ENCODE measurements at regions not wholly inside any gene's neighbourhood (a gene's known extent, or its start where the extent isn't known, plus 50 kb on each side); places are given as distances from the start of the nearest gene placed in this dataset.

DNA sequence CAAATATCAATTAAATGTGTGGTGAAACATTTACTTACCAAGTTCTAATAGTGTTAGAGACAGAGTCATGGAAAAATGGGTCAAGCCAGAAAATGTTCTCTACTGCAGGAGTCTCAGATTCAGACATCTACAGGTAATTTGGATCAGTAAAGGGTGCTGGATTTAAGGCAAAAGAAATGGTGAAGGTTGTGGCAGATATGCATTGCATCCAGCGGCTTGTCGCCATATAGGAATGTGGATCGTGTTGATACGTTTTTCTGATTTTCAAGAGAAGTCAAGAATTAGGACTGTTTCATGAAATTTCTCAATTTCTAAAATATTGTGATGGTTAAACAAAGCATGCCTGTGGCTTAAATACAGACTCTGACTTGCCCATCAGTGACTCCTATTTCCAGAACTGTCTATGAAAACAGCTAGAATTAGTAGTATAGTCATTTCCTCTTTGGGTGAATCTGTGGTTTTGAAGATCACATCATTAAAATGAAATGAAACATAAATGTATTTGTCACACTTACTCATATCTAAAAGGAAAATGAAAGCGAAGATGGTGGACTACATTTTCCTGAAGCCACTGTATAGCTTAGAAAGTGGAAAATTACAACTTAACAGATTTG lies 110.1 kb upstream of the VEGFC start:
- no peak for DNase-seq (ENCODE audit: low spot score)

DNA sequence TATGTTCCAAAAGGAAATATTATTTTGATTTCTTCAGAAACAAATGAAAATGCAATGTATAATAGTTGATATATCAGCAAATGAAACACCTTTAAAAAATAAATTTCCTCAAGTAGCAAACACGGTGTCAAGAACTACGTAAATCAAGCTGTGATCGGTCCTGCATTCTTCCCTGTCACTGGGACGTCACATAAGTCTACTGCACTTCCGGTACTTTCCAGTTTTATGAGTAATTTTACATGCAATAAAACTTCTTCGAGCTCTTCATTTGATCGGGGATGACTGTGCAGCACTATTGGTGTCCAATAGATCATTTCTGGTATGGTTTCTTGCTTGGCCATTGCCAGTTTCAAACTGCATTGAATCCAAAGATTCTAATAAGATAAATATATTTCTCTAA lies 114.0 kb upstream of the VEGFC start:
- no peak for DNase-seq (ENCODE audit: low spot score)

DNA sequence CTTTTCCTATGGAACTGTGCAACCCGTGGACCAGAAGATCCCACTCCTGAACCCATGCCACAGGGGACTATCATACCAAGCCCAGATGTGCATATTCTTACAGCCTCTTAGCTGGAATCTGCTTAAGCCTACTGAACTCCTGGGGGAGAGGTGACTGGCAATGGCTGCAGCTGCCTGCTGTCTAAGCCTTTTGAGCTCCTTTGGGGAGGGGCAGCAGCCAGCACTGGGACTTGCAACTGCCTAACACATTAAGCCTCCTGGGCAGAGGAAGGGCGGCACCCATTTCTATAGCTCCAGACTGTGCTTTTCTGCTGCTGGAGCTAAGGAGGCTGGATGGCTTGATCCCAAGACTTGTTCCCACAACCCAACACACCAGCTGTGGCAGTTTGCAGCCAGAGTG lies 117.9 kb upstream of the VEGFC start:
- DNase-seq (ENCODE audit: low spot score), result no peak

DNA sequence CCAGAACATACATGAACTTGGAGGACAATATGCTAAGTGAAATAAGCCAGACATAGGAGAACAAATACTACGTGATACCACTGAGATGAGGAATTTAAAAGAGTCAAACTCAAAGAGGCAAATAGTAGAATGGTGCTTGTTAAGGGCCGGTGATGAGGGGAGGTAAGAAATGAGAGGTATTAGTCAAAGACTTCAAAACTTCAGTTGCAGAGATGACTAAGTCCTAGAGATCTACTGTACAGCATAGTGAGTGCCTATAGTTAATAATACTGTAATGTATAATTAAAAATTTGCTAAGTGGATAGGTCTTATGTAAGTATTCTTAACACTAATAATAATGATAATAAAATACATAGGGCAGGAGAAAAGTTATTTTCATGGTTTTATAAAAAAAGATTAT lies 126.9 kb upstream of the VEGFC start:
- no peak for DNase-seq (ENCODE audit: low spot score)

DNA sequence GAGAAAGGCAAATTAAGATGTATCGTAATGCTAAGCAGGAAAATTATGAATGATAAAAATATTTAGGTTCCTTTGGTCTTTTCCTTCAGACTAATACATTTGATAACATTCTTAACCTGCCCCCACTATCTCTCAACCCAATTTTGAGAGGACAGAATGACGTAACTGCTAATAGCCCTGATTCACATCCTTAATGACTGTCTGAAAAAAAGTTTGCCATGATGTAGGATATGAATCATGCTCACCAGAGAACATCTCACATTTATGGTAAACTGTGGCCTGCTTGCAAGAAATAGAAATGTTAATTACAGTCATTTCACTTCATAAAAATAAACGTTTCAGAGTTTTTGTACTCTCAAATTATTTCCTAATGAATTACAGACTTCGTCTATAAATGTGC lies 128.0 kb upstream of the VEGFC start:
- DNase-seq (ENCODE audit: low spot score), result no peak

DNA sequence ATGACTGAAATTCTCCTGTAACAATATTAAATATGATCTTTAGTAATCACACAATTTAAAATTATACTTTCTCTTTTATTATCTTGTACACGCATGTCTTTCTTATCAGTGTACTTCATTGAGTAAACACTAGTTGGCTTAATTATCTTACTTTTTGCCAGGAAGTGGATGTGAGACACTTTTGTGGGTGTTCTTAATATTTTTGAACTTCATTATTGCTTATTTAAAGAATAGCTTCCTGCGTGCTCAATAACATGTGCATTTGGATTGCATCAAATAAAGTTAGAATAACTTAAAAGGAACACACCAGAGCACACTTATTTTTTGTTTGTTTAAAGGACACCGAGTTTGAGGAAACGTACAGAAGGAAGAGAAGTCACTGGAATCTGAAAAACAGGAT lies 128.5 kb upstream of the VEGFC start:
- no peak for DNase-seq (ENCODE audit: low spot score)

DNA sequence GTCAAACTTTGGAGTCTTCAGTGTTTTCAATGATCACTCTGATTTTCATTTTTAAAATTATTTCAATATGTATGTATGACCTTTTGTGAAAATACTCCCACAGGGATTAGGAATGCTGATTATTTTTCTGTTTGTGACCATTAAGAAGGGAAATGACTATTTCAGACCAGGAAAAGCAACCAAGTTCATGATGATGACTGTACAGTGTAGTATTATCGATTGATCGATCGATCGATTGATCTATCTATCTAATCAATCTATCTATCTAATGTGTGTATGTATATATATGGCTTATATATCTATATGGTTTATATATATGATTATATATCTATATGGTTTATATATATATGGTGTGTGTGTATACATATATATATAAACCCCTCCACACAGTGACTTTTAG lies 131.5 kb upstream of the VEGFC start:
- no peak for DNase-seq (ENCODE audit: low spot score)

DNA sequence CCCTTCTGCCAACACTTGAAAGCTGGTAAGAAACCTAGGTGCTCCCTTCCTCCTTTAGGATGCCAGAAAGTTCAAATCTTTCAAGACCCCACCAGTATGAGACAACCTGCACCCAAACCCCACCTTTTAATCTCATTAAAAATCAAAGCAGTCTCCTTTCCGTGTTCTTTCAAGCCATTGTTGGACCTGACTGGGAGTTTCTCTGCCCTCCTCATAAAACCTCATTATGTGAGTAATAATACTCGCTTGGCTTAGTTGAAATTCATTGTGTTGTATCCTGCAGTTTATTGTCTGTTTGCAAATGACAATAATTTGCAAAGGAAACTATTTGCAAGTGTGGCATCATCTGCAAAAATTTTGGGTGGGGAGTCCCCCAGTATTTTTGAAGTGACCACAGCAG lies 133.2 kb upstream of the VEGFC start:
- no peak for DNase-seq (ENCODE audit: low spot score)

DNA sequence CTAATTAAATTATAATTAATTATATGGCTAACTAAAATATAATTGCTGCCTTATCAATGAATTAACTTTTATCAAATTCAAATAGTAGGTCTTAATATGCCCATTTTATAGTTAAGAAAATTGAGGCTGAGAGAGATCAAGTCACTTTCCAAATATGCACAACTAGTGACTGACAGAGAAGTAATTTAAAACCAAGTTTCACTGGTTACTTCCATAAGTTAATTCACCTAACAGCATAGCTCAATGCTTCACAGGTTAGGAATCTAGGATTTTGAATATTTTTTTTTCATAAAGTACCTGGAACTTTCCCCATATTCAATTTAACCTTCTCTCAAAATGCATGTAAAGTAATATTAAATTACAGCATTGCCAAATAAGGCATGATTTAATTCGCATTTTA lies 134.4 kb upstream of the VEGFC start:
- no peak for DNase-seq (ENCODE audit: low spot score)

DNA sequence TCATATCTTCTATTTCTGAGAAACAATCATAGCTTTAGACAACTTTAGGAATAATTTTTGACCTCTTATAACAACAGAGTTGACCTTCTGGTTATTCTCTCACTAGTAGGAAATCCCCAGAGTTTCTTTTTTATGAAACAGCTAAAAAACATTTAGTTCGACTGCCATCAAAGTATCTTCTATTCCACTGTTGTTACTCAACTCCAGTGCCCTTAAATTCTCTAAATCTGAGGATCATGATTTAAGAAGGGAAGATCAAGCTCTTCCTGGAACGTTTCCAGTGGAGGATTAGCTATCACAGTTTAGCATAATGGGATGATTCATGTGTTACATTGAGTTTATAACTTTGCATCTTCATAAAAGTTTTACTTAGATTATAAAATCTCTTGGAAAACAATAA lies 134.9 kb upstream of the VEGFC start:
- peak; percentile 69 for DNase-seq (ENCODE audit: low spot score)

DNA sequence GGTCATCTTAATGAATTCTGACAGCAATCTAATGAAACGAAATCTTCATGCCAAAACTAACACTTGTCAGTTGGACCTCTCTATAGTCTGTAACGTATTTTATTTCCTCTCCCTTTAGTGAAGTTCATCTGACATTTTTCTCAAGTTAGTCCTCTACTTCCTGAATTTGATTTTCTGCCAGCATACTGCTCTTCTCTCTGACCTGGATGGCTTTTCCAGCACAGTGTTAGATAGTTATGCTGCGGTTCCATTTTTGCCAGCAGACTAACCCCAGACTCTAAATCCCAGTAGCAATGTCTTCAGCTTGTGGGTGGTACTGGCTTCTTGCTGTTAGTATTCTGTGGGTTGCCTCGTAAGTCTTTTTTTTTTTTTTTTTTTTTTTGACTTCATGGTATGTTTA lies 146.7 kb upstream of the VEGFC start:
- DNase-seq (ENCODE audit: low spot score), result no peak

DNA sequence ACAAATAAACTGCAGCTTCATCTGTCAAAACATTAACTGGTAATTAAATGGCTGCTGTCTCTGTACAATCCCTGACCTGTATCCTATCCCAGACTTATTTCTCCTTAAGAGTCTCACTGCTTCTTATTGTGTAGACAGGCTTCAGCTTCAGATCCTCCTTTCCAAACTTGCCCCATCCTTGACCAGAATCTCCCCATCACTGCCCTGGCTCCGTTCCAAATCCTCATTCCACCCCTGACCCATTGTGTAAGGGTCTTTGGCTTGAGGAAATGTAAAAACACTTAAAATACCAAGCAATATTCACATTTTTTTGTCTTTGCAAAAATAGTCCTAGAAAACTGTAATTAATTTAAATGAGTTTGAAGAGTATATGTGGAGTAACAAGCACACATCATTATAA lies 152.6 kb upstream of the VEGFC start:
- DNase-seq (ENCODE audit: low spot score), result no peak

DNA sequence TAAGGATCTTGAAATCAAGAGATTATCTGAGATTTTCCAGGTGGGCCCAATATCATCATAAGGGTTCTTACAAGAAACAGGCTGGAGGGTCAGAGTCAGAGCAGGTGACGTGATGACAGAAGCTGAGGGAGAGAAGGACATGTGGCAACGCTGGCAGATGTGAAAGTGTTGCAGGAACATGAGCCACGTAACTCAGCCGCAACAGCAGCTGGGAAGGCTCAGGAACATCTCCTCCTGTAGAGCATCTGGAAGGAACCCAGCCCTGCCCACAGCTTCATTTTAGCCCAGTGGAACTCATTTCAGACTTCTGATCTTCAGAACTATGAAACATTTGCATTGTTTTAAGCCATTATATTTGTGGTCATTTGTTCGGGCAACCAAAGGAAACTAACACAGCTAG lies 156.3 kb upstream of the VEGFC start:
- no peak for DNase-seq (ENCODE audit: low spot score)

DNA sequence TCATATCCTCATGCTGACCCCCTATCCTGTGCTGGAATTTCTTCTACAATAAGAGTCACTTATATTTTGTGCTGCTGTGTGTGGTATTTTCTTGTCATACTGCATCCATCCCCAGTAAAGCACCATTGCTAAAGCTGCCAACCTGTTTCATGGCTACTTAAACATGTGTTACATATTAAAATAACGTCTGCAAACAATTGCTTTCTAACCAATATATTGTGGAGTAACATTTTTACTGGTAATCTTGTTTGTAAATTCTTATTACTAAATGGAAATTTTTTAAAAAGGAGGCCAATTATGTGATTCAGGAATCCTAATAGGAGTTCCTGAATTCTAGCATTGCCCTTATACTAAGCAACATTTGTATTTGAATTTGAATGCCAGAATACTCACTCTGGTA lies 160.3 kb upstream of the VEGFC start:
- no peak for DNase-seq (ENCODE audit: low spot score)

DNA sequence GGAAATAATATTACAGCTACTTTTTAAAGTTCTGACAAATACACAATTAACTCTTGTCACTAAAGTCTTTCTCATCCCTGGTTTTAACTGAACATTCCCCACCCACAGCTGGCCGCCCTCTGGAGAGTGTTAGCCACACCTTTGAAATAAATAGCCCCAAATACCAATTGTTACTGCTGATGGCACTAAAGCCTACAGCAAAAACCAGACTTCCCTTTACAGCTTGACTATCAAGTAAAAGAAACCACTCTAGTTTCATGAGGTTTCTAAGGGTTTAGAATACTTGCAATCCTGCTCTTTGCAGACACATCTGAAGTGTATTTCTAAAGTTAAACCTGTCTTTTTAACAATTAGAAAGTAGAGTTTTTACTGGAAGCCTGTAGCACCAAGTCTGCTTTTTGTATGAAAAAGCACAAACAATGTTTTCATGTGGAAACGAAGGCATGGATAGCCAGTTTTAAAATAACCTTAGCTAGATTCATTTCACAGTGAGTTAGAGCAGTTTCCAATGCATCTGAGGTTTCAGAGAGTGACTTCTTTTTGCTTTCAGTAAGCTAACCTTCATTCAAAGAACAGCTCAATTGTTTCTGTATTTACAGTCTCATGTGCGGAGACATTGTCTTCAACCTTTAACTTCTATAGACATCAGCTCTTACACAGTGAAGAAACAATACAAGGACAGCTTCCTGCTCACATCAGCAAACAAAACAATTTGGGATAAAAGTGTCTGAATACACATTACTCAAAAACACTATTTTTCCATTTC lies 164.8 kb upstream of the VEGFC start:
- no peak for DNase-seq (ENCODE audit: low spot score)

DNA sequence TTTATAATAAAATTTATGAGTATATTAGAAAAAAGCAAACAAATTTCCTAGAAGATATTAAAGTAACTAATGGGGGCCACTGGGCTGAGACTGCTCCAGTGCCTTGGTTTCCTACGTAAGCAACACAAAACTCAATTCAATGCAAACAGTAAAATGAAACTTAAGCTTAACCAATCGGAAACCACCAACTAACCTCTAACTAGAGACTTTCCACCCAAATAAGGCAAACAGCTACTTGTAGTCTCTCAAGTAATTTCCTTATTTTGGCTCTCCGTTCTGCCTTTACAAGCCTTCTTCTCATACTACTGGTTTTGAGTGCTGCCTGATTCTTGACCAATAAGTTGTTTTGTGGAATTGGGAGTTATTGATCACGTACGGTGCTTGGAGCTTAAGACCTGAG lies 167.3 kb upstream of the VEGFC start:
- no peak for DNase-seq (ENCODE audit: low spot score)

DNA sequence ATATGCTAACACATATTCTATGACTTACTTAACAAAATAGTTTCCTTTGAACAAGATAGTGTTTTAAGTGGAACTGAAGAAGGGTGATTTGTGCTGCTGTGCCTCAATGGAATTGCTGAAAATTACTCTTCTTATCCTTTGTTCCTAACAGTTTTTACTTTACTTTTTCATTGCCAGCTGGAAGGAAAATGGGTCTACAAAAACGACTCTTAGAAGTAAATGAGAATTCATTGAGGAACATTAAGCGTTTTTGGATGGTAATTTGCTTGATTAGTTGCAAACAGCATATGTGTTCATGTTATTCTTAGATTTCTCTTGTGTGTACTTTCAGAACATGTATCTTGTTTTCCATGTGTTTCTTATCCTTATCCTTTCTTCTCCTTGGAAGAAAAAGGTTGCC lies 170.4 kb upstream of the VEGFC start:
- no peak for DNase-seq (ENCODE audit: low spot score)

DNA sequence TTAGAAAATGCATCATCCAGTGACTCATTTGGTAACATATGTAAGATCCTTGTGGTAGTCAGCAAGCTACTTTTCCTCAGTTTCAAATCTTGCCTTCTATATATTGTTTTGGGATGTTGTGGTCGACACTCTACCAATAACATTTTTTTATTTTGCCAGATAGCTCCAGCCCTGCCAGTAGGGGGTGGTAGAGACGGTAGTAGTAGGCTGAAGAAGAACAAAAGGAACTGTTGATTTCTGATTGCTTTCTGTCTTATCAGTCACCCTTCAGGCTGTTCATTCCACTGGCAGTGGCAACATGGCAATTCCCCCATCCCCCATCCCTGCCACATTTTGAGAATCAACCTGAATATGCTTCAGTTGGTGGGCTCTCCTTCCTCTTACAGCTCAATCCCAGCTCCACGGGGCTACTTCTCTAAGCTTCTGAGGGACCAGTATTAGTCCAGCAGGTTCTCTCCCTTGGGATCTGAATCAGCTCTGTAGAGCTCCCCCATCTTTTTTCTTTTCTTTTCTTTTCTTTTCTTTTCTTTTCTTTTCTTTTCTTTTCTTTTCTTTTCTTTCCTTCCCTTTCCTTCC lies 171.5 kb upstream of the VEGFC start:
- peak; percentile 54 for DNase-seq (ENCODE audit: low spot score)

DNA sequence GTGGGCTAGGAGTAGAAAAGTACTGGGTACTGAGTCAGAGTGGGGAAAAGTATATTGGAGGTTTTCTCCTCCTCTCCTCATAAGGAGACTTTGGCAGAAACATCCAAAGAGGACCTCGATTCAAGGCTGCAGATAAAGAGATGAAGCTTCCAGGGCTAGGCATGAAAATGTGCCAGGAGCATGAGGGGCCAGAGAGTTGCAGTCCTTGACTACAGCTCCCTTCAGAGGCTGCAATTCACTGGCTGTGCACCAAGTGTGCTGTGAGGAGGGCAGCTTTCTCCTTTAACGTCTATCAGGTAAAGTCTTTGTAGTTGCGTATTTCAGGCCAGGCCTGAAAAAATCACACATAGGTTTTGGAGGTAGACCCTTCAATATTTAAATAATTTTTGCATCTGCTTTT lies 174.9 kb upstream of the VEGFC start:
- DNase-seq (ENCODE audit: low spot score), result no peak

DNA sequence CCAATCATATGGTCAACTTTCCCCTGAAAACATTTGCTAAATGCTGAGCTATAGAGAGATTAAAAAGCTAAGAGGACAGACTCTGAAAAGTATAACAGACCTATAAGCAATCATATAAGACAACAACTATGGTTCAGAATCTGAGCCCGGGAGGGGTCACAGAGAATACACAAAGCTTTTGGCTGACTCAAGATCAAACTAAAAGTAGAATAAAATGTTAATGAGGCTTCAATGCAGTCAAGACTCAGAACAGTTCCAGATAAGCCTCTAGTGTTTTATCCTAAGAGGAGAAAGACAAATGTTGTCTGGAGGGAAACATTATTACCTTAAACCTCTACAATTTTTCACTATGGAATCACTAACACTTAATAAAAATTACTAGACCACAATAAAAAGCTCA lies 175.4 kb upstream of the VEGFC start:
- no peak for DNase-seq (ENCODE audit: low spot score)

DNA sequence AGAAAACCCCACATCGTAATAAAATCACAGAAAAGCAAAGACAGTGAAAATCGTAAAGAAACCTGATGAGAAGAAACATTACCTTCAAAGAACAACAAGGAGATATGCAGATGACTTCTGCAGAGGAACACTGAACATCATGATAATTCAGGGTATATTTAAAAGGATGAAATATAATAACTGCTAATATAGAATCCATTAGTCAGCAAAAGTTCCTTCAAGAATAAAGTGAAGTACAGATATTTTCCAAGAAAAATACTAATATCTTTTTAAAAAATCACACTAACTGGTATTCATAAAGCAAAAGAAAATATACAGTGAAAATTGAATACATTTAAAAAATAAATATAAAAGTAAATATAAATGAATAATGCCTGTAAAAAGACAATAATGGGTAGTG lies 176.3 kb upstream of the VEGFC start:
- no peak for DNase-seq (ENCODE audit: low spot score)

DNA sequence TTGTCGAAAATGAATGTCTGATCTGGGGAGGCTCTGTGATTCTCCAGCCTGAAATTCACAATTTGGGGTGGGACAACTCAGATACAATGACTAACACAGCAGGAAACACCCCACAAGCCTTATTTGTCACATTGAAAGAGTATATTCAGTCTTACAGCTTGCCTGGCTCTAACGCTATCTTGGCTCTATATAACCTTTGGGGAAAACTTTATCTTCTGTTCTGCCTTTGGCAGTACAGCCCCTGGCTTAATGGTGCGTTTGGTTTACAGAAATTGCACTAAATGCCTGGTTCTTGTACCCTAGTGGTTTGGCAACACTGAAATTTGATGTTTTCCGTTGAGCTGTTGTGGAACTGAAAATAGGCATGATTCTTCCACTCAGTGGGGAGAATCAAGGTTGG lies 178.1 kb upstream of the VEGFC start:
- DNase-seq (ENCODE audit: low spot score), result no peak

DNA sequence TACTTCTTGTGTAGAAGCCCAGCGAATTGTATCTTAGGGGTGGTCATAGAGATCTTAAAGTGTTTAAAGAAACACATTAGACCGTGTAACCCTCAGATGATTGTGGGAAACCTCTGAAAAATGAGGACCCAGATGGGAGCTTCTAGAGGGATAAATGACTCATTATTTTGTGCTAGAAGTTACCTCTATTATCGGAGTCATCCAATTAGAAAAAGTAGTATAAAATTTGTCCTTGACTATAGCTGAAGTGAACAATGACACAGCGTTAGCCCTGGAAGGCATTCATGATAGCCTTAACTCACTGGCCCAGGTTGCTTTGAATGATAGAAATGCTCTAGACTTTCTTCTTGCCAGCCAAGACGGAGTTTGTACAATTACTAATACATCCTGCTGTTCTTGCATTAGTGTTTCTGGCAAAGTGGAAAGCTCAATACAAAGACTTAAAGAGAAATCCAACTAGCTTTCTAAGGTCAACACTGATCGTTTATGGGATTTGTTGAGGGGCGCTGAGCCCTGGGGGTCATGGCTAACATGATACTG lies 178.9 kb upstream of the VEGFC start:
- DNase-seq (ENCODE audit: low spot score), result no peak

DNA sequence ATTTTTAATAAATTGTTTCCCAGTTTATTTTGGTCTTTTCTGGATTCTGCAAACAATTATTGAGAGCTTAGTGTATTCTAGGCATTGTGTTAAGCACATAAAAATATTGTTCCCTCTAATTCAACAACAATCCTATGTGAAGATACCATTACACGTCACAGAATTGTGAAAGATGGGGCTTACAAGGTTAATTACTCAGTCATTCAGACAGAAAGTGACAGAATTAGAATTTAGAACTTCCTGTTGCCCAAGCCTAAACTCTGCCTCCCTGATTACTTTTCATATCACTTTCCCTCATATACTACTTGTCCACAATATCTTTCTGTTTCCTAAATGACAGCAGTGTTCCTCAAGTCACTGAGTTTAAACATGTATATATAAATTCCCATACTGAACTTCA lies 186.7 kb upstream of the VEGFC start:
- DNase-seq (ENCODE audit: low spot score), result no peak
